ENCODE measurements at regions not wholly inside any gene's neighbourhood (a gene's known extent, or its start where the extent isn't known, plus 50 kb on each side); places are given as distances from the start of the nearest gene placed in this dataset.

DNA sequence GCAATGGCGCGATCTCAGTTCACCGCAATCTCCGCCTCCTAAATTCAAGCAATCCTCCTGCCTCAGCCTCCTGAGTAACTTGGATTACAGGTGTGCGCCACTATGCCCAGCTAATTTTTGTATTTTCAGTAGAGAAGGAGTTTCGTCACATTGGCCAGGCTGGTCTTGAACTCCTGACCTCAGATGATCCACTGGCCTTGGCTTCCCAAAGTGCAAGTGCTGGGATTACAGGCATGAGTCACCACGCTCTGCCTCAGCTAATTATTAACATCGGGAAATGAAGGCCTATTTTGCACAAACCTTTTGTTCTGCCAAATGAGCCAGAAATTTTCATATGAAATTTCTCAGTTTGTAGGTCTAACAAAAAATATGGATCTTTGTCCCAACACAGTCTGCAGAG, 106.7 kb upstream of the ODAD2 start:
- no peaks in the 10 kb centered on the region for H3K9me3 ChIP-seq (ENCODE audit: control insufficient read depth in 4 of 4, low read length in 3 of 4)
- H3K27ac ChIP-seq (ENCODE audit: low read depth in 1 of 2, low read length in 2 of 2) = no peak overlapping the region
- no peaks in the 10 kb centered on the region for H3K36me3 ChIP-seq (ENCODE audit: control insufficient read depth in 4 of 4, insufficient read depth in 3 of 4, low read depth in 1 of 4, low read length in 3 of 4)
- peaks cover 0 to 6% (median 0%) of the 10 kb centered on the region in 4 donors for H3K4me1 ChIP-seq (ENCODE audit: control insufficient read depth in 4 of 4, insufficient read depth in 4 of 4, low read length in 3 of 4)
- 67% methylated on average over 8 of the region's 8 CpGs for WGBS
- H3K27me3 ChIP-seq (ENCODE audit: control insufficient read depth in 4 of 4, insufficient read depth in 4 of 4, low read length in 3 of 4) = no peaks in the 10 kb centered on the region
- TF ChIP-seq SP1 (IDR thresholded peaks at IDR 0.05) (no peak), FOXA1 (IDR thresholded peaks at IDR 0.05) (no peak), TAF1 (conservative IDR thresholded peaks at IDR 0.05) (no peak), HNF4G (IDR thresholded peaks at IDR 0.05) (no peak), GABPA (IDR thresholded peaks at IDR 0.05 in 1 of 2, conservative IDR thresholded peaks at IDR 0.05 in 1 of 2) (no peak), FOXA2 (IDR thresholded peaks at IDR 0.05) (no peak), EGR1 (IDR thresholded peaks at IDR 0.05; ENCODE audit: low read depth in 2 of 2) (no peak), RAD21 (IDR thresholded peaks at IDR 0.05) (no peak), CTCF (IDR thresholded peaks at IDR 0.05; ENCODE audit: low read depth, low read length, missing input control) (no peak), JUND (IDR thresholded peaks at IDR 0.05) (peak; percentile 72 to 89), ZBTB33 (IDR thresholded peaks at IDR 0.05) (no peak), REST (IDR thresholded peaks at IDR 0.05) (no peak), MAX (IDR thresholded peaks at IDR 0.05) (no peak), YY1 (IDR thresholded peaks at IDR 0.05) (no peak), ATF3 (IDR thresholded peaks at IDR 0.05) (peak; percentile 71), RXRA (IDR thresholded peaks at IDR 0.05) (peak; percentile 62 to 68), HNF4A (conservative IDR thresholded peaks at IDR 0.05) (peak; percentile 47 to 53), NR2F2 (IDR thresholded peaks at IDR 0.05) (peak; percentile 34)
- H3K4me3 ChIP-seq (ENCODE audit: low read depth in 1 of 3, low read length in 3 of 3) = no peak overlapping the region
- DNase-seq (ENCODE audit: low spot score) = no peak
- H3K9ac ChIP-seq (ENCODE audit: low read depth in 1 of 2, low read length in 2 of 2) = no peak overlapping the region

Measured in liver (tissue), 8 donors.